IMR-90 (cell line): ENCODE measurements at regions not wholly inside any gene's neighbourhood (a gene's known extent, or its start where the extent isn't known, plus 50 kb on each side); places are given as distances from the start of the nearest gene placed in this dataset.

ENCODE experiments used
- ATAC-seq: fragments of 200-7000 bp; cut with Tn5 transposase; 2 replicates; pipeline ENCODE4 v1.9.1; 2020; ENCODE audit warnings: low read depth, mild to moderate bottlenecking, moderate library complexity
- BruUV-seq: library from RNA; stranded (reverse); fragments of 400-500 nt; replicated peaks from 2 replicates; lab custom pipeline; 2021; lab: Mats Ljungman, UMichigan
- CTCF ChIA-PET: fragments of 300-600 bp; formaldehyde crosslinking; extraction: SDS; loops from one replicate; lab custom pipeline; 2021; ENCODE audit warnings: antibody characterized with exemption; lab: Yijun Ruan, JAX
- POLR2A ChIA-PET: fragments of 300-600 bp; sonication (Branson Sonifier 250); formaldehyde crosslinking; loops from one replicate; lab custom pipeline; 2022; ENCODE audit warnings: antibody characterized with exemption; ENCODE audit not compliant: unreplicated experiment; lab: Charles Lee
- DNase-seq: peaks from one replicate; pipeline ENCODE4 v3.0.0; 2013
- H2AFZ ChIP-seq: replicated peaks from 2 replicates; pipeline ENCODE3; 2013; ENCODE audit warnings: low read length, mild to moderate bottlenecking; ENCODE audit not compliant: poor library complexity
- H2AK5ac ChIP-seq: 2 replicates; pipeline ENCODE4 v1.6.1; 2013; ENCODE audit warnings: low read depth, low read length, inconsistent platforms
- H2AK9ac ChIP-seq: replicated peaks from 2 replicates; pipeline ENCODE3; 2013; ENCODE audit warnings: mild to moderate bottlenecking, low read depth, low read length, moderate library complexity; ENCODE audit not compliant: poor library complexity
- H2BK120ac ChIP-seq: 2 replicates; pipeline ENCODE4 v1.6.1; 2013; ENCODE audit warnings: low read depth, low read length, inconsistent platforms
- H2BK15ac ChIP-seq: 3 replicates; pipeline ENCODE4 v1.6.1; 2013; ENCODE audit warnings: low read depth, low read length, inconsistent platforms
- H2BK20ac ChIP-seq: 2 replicates; pipeline ENCODE4 v1.6.1; 2013; ENCODE audit warnings: low read depth, mild to moderate bottlenecking, inconsistent platforms, low read length, moderate library complexity
- H2BK5ac ChIP-seq: 2 replicates; pipeline ENCODE4 v1.6.1; 2013; ENCODE audit warnings: mild to moderate bottlenecking, low read depth, low read length, inconsistent platforms; ENCODE audit not compliant: poor library complexity, severe bottlenecking
- H3K14ac ChIP-seq: replicated peaks from 2 replicates; pipeline ENCODE4 v1.6.1; 2013; ENCODE audit warnings: low read depth, low read length, inconsistent platforms
- H3K18ac ChIP-seq: 2 replicates; pipeline ENCODE4 v1.6.1; 2013; ENCODE audit warnings: low read depth, low read length, control low read depth
- H3K23ac ChIP-seq: 2 replicates; pipeline ENCODE4 v1.6.1; 2013; ENCODE audit warnings: low read depth, low read length, inconsistent platforms
- H3K27ac ChIP-seq: 2 replicates; pipeline ENCODE4 v1.5.1; 2013; ENCODE audit warnings: mild to moderate bottlenecking, control low read depth, low read length; ENCODE audit not compliant: insufficient read depth
- H3K27me3 ChIP-seq: 2 replicates; pipeline ENCODE4 v1.6.1; 2013; ENCODE audit warnings: low read length; ENCODE audit not compliant: control insufficient read depth, insufficient read depth
- H3K36me3 ChIP-seq: 2 replicates; pipeline ENCODE4 v1.6.1; 2013; ENCODE audit warnings: low read length, mixed read lengths; ENCODE audit not compliant: control insufficient read depth, insufficient read depth
- H3K4ac ChIP-seq: 2 replicates; pipeline ENCODE4 v1.6.1; 2013; ENCODE audit warnings: low read depth, low read length, inconsistent platforms
- H3K4me1 ChIP-seq: 2 replicates; pipeline ENCODE4 v1.6.1; 2013; ENCODE audit warnings: low read length, mixed read lengths; ENCODE audit not compliant: control insufficient read depth, insufficient read depth
- H3K4me2 ChIP-seq: 2 replicates; pipeline ENCODE4 v1.6.1; 2013; ENCODE audit warnings: low read depth, mild to moderate bottlenecking, control low read depth, low read length, moderate library complexity
- H3K4me3 ChIP-seq: 2 replicates; pipeline ENCODE4 v1.5.1; 2013; ENCODE audit warnings: low read depth, mild to moderate bottlenecking, control low read depth, low read length, moderate library complexity; ENCODE audit not compliant: insufficient read depth
- H3K56ac ChIP-seq: 2 replicates; pipeline ENCODE4 v1.6.1; 2013; ENCODE audit warnings: low read length, inconsistent platforms; ENCODE audit not compliant: insufficient read depth; ENCODE audit errors: extremely low read depth
- H3K79me1 ChIP-seq, 2 experiments: 2 replicates each; pipeline ENCODE4 v1.6.1; 2013; ENCODE audit warnings: low read length in 2 of 2, inconsistent platforms in 1 of 2, low read depth in 1 of 2
- H3K9ac ChIP-seq: 2 replicates; pipeline ENCODE4 v1.6.1; 2013; ENCODE audit warnings: low read depth, low read length, control low read depth
- H3K9me1 ChIP-seq: 2 replicates; pipeline ENCODE4 v1.6.1; 2013; ENCODE audit warnings: low read length, inconsistent platforms; ENCODE audit not compliant: insufficient read depth
- H3K9me3 ChIP-seq: 2 replicates; pipeline ENCODE4 v1.6.1; 2013; ENCODE audit warnings: low read length; ENCODE audit not compliant: control insufficient read depth, insufficient read depth
- H4K20me1 ChIP-seq: 2 replicates; pipeline ENCODE4 v1.6.1; 2013; ENCODE audit warnings: low read length, inconsistent platforms; ENCODE audit not compliant: insufficient read depth
- H4K5ac ChIP-seq: 2 replicates; pipeline ENCODE4 v1.6.1; 2013; ENCODE audit warnings: mild to moderate bottlenecking, low read depth, low read length, control low read depth
- H4K8ac ChIP-seq, 2 experiments: 2 replicates each; pipeline ENCODE4 v1.6.1; 2013; ENCODE audit warnings: low read depth in 2 of 2, low read length in 2 of 2, control low read depth in 1 of 2, inconsistent platforms in 1 of 2
- H4K91ac ChIP-seq: 2 replicates; pipeline ENCODE4 v1.6.1; 2013; ENCODE audit warnings: low read depth, low read length, inconsistent platforms; ENCODE audit not compliant: insufficient read depth
- ELK1 ChIP-seq: fragments of 150-350 bp; IDR thresholded peaks from 2 replicates; pipeline ENCODE4 v1.6.1; 2016; ENCODE audit warnings: low read depth, mild to moderate bottlenecking, low read length, moderate library complexity, borderline replicate concordance
- RCOR1 ChIP-seq: IDR thresholded peaks from 2 replicates; pipeline ENCODE4 v1.6.1; 2012; ENCODE audit warnings: mild to moderate bottlenecking, low read length, improper control_type of control experiment; ENCODE audit not compliant: insufficient replicate concordance
- WGBS, 2 experiments: methylation state at CpG; one replicate each; pipeline versions ENCODE4 v1.1.5 to v1.1.7; 2013; ENCODE audit warnings: missing lambda C conversion rate in 2 of 2; ENCODE audit not compliant: insufficient read length in 1 of 2; ENCODE audit errors: extremely low coverage in 2 of 2; 5-methylcytosine and 5-hydroxymethylcytosine counted together
- dilution Hi-C: fragments of 300-500 bp; cut with HindIII; formaldehyde crosslinking; loops from one replicate; pipeline ENCODE4 v1.14.3; 2018; ENCODE audit warnings: low sequenced_read_pairs; ENCODE audit not compliant: unreplicated experiment
- in situ Hi-C: fragments of 300-500 bp; cut with MboI; formaldehyde crosslinking; loops from 3 replicates; pipeline ENCODE4 v1.14.3; 2019; ENCODE audit warnings: low sequenced_read_pairs, inconsistent platforms, mixed read lengths
- intact Hi-C: fragments of 100-400 bp; cut with micrococcal nuclease; formaldehyde crosslinking; loops from 2 replicates; pipeline ENCODE4 v1.10.0; 2022

DNA sequence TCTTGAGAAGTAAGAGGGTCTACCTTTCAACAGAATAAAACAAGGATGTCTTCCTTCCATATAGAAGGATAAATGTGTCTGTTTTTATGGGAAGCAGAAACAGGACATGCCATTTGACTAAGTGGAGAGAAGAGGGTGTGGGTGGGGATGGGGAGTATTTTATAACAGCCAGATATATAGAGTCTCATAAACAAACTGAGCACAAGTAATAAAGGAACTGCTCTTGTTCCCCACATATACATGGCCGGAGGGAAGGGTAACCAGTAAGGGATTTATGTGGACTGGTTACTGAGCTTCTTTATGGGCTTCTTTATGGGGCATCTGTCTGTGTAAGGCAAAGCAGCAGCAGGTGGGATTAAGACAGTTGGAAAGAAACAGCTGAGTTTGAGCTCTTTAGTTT, 558.1 kb downstream of the REEP3 start:
- H3K18ac ChIP-seq = no peak overlapping the region
- H2AK5ac ChIP-seq = no peak overlapping the region
- intact Hi-C loops = no loop called here
- no peak for TF ChIP-seq RCOR1
- TF ChIP-seq ELK1 = no peak
- H3K27me3 ChIP-seq = no peaks in the 10 kb centered on the region
- no TSS peak for BruUV-seq
- H4K5ac ChIP-seq = no peak overlapping the region
- no peaks in the 10 kb centered on the region for H3K9me1 ChIP-seq
- ChIA-PET POLR2A (no interaction called here), CTCF (no interaction called here)
- WGBS, 2 experiments = no CpG with 5 or more reads among the region's 1 CpG
- no peak overlapping the region for H3K4me2 ChIP-seq
- H3K9ac ChIP-seq = no peak overlapping the region
- no peak for DNase-seq
- H3K14ac ChIP-seq = no peak overlapping the region
- no peaks in the 10 kb centered on the region for H3K79me1 ChIP-seq
- dilution Hi-C loops = no loop called here
- no peak overlapping the region for H2BK20ac ChIP-seq
- no peak overlapping the region for H3K4me3 ChIP-seq
- no peaks in the 10 kb centered on the region for H3K9me3 ChIP-seq
- no peak overlapping the region for H2AFZ ChIP-seq
- H2BK5ac ChIP-seq = no peak overlapping the region
- no peaks in the 10 kb centered on the region for H3K4me1 ChIP-seq
- H4K91ac ChIP-seq = no peak overlapping the region
- H2BK120ac ChIP-seq = no peak overlapping the region
- no peaks in the 10 kb centered on the region for H3K36me3 ChIP-seq
- ATAC-seq = no peak
- H3K56ac ChIP-seq = no peak overlapping the region
- no peak overlapping the region for H3K27ac ChIP-seq
- H4K8ac ChIP-seq = no peak overlapping the region
- H2BK15ac ChIP-seq = no peak overlapping the region
- no peak overlapping the region for H3K23ac ChIP-seq
- no peak overlapping the region for H2AK9ac ChIP-seq
- in situ Hi-C loops = no loop called here
- H4K20me1 ChIP-seq = no peaks in the 10 kb centered on the region
- H3K4ac ChIP-seq = no peak overlapping the region
